ENCODE measurements at regions not wholly inside any gene's neighbourhood (a gene's known extent, or its start where the extent isn't known, plus 50 kb on each side); places are given as distances from the start of the nearest gene placed in this dataset.
A peak's percentile ranks its signal among the peaks of the same experiment; 100 is the strongest.

GRCh38 chr10:108913300-108913699, 1010.0 kb downstream of the XPNPEP1 start:
- WGBS (ENCODE audit: low lambda C conversion rate, missing lambda C conversion rate), result 75% methylated on average over 3 of the region's 3 CpGs
- Histone ChIP-seq H3K4me1 (ENCODE audit: insufficient read depth) (no peaks in the 10 kb centered on the region), H4K20me1 (ENCODE audit: insufficient read depth, poor library complexity, severe bottlenecking) (no peaks in the 10 kb centered on the region), H3K79me2 (no peaks in the 10 kb centered on the region), H2AFZ (no peak overlapping the region), H3K27ac (no peak overlapping the region), H3K9me3 (ENCODE audit: low read depth) (no peaks in the 10 kb centered on the region), H3K4me3 (no peak overlapping the region), H3K4me2 (peak overlapping the region; percentile 95), H3K36me3 (replicated peaks; ENCODE audit: insufficient read depth, low read depth) (no peaks in the 10 kb centered on the region), H3K27me3 (peaks cover 3% of the 10 kb centered on the region), H3K9me2 (replicated peaks; ENCODE audit: insufficient read depth) (no peaks in the 10 kb centered on the region)
- TF ChIP-seq EZH2phosphoT487 (IDR thresholded peaks at IDR 0.05; ENCODE audit: low read depth, severe bottlenecking, unreplicated experiment) (no peak), EZH2 (IDR thresholded peaks at IDR 0.05; ENCODE audit: borderline replicate concordance) (no peak)
- TF ChIP-seq, protein P1, sequence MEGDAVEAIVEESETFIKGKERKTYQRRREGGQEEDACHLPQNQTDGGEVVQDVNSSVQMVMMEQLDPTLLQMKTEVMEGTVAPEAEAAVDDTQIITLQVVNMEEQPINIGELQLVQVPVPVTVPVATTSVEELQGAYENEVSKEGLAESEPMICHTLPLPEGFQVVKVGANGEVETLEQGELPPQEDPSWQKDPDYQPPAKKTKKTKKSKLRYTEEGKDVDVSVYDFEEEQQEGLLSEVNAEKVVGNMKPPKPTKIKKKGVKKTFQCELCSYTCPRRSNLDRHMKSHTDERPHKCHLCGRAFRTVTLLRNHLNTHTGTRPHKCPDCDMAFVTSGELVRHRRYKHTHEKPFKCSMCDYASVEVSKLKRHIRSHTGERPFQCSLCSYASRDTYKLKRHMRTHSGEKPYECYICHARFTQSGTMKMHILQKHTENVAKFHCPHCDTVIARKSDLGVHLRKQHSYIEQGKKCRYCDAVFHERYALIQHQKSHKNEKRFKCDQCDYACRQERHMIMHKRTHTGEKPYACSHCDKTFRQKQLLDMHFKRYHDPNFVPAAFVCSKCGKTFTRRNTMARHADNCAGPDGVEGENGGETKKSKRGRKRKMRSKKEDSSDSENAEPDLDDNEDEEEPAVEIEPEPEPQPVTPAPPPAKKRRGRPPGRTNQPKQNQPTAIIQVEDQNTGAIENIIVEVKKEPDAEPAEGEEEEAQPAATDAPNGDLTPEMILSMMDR (IDR thresholded peaks at IDR 0.05; ENCODE audit: poor library complexity), result no peak
- DNase-seq (ENCODE audit: low spot score), result no peak

DNA sequence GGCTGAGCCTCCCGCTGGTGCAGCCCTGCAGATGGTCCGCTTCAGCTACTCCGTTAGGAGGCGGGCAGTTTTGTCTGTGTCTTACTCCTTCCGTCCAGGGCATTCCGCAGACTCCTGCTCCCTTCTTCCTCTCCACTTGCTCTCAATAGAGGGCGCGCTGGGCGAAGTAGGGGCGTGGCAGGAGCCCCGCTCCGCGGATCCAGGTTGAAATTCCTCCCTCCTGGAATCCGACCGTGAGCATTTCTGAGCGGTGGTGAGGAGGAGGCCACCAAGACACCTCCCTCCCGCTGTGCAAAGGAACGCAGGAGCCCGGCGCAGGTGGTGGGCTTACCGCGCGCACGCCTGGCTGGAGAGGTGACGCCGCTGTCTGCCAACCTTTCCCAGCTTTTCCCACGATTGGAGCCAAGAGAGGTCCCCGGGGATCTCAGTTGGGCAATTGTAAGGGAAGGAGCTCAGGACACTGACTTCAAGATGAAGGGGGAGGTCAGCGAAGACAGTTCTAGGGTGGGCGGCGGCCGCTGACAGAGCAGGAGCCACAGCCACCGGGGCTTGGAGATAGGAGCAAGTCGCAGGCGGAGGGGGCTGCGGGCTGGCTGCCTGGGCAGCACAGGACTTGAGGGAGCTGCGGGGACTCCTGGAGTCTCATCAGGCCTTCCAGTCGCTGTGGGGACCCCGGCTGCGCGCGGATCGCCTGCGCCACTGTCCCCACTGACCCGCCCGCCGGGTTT, 1011.3 kb downstream of the XPNPEP1 start:
- no peaks in the 10 kb centered on the region for H3K79me2 ChIP-seq
- no peaks in the 10 kb centered on the region for H3K36me3 ChIP-seq (replicated peaks; ENCODE audit: insufficient read depth, low read depth)
- H3K27me3 ChIP-seq, result peaks cover 3% of the 10 kb centered on the region
- TF ChIP-seq, protein P1 (IDR thresholded peaks at IDR 0.05; ENCODE audit: poor library complexity), result peak; percentile 74
- no peak for TF ChIP-seq EZH2phosphoT487 (IDR thresholded peaks at IDR 0.05; ENCODE audit: low read depth, severe bottlenecking, unreplicated experiment)
- H3K9me2 ChIP-seq (replicated peaks; ENCODE audit: insufficient read depth), result no peaks in the 10 kb centered on the region
- no peaks in the 10 kb centered on the region for H3K4me1 ChIP-seq (ENCODE audit: insufficient read depth)
- H3K27ac ChIP-seq, result peak overlapping the region; percentile 66
- 1% methylated on average over 43 of the region's 47 CpGs for WGBS (ENCODE audit: low lambda C conversion rate, missing lambda C conversion rate)
- no peaks in the 10 kb centered on the region for H3K9me3 ChIP-seq (ENCODE audit: low read depth)
- peak overlapping the region; percentile 95 for H3K4me2 ChIP-seq
- H3K4me3 ChIP-seq, result peak overlapping the region; percentile 73
- H4K20me1 ChIP-seq (ENCODE audit: insufficient read depth, poor library complexity, severe bottlenecking), result no peaks in the 10 kb centered on the region
- DNase-seq (ENCODE audit: low spot score), result peak; percentile 86
- peak overlapping the region; percentile 96 for H2AFZ ChIP-seq

DNA sequence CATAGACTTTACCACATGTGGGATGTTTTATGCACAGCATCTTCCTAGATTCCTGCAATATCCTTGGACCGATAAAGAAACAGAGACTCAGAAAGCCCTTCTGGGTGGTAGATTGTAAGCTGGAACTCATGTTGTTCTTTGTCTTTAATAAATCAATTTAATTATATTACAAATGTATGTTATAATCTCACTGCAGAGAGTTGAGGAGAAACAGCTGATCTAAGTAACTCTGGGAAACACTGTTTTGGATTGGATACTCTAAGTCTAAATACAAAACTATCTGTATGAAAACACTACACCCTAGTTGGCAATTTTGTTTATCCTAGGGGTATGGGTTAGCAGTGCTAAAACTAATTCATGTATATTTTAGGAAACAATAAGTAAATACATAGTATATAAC, 1015.2 kb downstream of the XPNPEP1 start:
- Histone ChIP-seq H3K27me3 (peaks cover 3% of the 10 kb centered on the region), H3K27ac (no peak overlapping the region), H3K4me2 (no peak overlapping the region), H2AFZ (no peak overlapping the region), H3K79me2 (no peaks in the 10 kb centered on the region), H3K36me3 (replicated peaks; ENCODE audit: insufficient read depth, low read depth) (no peaks in the 10 kb centered on the region), H3K9me2 (replicated peaks; ENCODE audit: insufficient read depth) (no peaks in the 10 kb centered on the region), H4K20me1 (ENCODE audit: insufficient read depth, poor library complexity, severe bottlenecking) (no peaks in the 10 kb centered on the region), H3K4me1 (ENCODE audit: insufficient read depth) (no peaks in the 10 kb centered on the region), H3K9me3 (ENCODE audit: low read depth) (no peaks in the 10 kb centered on the region), H3K4me3 (no peak overlapping the region)
- DNase-seq (ENCODE audit: low spot score), result no peak
- TF ChIP-seq EZH2 (IDR thresholded peaks at IDR 0.05; ENCODE audit: borderline replicate concordance) (no peak), EZH2phosphoT487 (IDR thresholded peaks at IDR 0.05; ENCODE audit: low read depth, severe bottlenecking, unreplicated experiment) (no peak)
- TF ChIP-seq, protein P1 (IDR thresholded peaks at IDR 0.05; ENCODE audit: poor library complexity), result no peak
- 81% methylated on average over 1 of the region's 1 CpG for WGBS (ENCODE audit: low lambda C conversion rate, missing lambda C conversion rate)
